ENCODE measurements at regions not wholly inside any gene's neighbourhood (a gene's known extent, or its start where the extent isn't known, plus 50 kb on each side); places are given as distances from the start of the nearest gene placed in this dataset.

DNA sequence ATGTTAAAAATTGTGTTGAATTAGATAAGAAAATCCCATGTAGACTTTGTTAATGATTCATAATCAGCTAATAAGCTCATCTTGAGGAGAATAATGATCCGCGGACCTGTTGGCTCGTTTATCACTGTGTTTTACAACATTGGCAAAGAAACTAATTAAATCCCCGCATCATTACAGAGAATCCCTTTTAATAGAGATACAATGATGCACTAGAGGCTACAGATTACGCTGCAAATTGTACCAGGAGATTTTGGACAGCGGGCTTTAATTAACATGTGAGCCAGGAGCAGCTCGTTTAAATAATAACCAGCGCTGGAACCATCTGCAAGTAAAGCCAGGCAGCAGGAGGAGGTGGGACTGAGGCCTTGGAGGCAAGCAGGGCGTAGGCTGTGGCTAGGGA is 280.3 kb upstream of the POU3F1 start:
- DNase-seq, result no peak

DNA sequence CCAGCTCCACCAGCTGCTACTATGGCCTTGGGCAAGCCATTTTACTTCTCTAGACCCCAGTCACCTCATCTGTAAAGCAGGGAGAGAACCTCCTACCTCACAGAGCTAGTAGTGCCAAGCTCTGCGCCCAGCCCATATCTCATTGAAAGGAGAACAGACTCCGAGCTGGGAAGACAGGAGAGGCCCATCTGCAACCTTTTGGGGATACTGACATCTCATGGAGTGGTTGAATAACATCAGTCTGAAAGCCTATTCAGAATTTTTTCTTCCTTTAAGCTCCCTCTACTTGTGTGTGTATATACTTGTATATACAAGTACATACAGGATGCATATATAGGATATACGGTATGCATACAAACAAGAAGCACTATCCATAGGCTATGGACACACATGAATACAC is 279.5 kb upstream of the POU3F1 start:
- DNase-seq, result no peak

DNA sequence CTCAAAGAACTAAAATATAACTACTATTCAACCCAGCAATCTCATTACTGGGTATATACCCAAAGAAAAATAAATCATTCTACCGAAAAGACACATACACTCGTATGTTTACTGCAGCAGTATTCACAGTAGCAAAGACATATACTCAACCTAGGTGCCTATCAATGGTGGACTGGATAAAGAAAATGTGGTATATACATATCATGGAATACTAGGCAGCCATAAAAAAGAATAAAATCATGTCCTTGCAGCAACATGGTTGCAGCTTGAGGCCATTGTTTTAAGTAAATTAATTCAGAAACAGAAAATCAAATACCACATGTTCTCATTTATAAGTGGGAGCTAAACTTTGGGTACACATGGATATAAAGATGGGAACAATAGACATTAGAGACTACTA is 266.2 kb upstream of the POU3F1 start:
- DNase-seq, result no peak

DNA sequence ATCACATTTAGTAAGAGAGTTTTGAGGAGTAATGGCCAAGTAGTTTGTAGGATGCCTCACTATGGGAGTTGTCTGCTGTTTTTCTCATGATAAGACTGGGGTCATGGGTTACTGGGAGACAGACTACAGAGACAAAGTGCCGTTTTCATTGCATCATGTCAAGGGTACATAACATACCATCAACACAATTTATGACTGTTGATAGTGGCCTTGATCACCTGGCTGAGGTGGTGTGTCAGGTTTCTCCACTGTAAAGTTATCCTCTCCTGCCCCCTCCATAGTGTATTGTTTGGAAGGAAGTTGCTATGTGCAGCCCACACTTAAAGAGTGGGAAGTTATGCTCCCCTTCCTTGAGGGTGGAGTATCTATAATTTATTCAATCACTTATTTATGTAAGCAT is 263.5 kb upstream of the POU3F1 start:
- no peak for DNase-seq

DNA sequence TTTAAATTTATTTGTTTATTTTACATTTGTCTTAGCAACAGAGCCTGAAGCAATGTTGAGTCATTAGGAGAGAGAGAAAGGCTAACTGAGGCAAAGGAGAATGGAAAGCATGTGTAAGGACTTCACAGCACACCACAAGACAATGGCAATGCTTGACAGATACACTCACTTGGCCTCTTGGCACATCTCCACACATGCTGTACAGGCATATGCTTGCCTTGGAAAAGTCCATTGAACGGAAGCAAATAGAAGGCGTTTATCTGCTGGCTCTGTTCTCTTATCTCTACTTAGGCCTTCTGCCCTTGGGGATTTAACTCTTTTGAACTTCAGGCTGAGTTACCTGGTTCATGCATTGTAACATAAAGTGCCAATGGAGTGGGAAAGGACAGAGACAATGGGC is 262.2 kb upstream of the POU3F1 start:
- DNase-seq, result no peak

DNA sequence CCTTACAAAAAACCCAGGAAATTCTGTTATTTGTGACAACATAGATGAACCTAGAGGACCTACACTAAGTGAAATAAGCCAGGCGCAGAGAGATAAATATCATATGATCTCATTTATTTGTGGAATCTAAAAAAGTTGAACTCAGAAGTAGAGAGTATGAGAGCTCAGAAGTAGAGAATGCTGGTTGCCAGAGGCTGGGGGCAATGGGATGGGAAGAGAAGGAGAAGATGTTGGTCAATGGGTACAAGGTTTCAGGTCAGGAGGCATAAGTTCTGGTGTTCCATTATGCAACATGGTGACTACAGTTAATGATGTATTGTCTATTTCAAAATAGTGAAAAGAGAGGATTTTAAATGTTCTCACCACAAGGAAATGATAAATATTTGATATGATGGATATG is 259.1 kb upstream of the POU3F1 start:
- no peak for DNase-seq

DNA sequence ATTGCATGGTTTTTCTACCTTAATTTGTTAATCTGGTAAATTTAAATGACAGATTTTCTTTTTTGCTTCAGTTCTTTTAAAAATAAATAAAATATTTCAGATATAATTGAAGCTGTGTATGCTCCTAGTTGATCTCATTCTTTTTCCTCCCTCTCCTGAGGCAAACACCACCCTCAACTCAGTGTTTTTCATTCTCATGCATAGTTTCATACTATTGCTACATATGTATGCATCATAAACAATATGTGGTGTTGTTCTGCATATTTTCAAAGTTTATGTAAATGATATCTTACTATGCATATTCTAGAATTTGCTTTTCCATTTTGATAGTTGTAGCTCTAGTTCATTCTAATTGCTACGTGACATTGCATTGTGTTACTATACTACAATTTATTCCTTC is 257.2 kb upstream of the POU3F1 start:
- no peak for DNase-seq

DNA sequence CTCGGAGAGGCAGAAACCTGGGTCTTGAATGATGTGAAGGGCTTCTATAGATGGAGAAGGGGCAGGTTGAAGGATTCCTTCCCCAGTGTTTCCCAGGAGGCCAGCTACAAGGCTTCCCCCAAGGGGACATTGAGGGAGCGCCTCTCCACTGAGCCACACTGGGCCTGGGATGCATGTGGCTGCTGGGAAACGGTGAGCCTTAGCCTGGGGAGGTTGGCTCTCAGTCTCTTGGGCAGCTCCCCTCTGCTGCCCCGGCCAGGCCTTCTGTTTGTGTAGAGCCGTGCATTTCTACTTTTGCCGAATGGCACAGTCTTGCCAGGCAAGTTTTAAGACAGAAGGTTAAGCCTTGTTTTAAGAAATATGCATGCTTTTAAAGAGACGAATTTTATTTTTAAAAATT is 254.4 kb upstream of the POU3F1 start:
- DNase-seq, result no peak

DNA sequence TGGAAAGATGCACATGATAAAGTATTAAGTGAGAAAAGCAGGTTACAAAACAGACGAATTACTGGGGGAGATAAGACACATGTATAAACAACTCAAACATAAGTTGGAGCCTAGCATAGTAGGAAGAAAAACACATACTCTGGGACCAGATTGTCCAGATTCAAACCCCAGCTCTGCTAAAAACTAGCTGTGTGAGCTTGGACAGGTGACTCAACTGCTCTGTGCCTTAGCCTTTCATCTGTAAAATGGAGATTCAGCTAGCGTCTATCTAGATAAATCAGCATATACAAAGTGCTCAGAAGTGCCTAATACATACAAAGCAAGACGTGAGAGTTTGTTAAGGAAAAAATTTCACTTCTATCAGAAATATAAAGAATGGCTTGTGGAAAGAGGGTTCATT is 254.0 kb upstream of the POU3F1 start:
- no peak for DNase-seq

DNA sequence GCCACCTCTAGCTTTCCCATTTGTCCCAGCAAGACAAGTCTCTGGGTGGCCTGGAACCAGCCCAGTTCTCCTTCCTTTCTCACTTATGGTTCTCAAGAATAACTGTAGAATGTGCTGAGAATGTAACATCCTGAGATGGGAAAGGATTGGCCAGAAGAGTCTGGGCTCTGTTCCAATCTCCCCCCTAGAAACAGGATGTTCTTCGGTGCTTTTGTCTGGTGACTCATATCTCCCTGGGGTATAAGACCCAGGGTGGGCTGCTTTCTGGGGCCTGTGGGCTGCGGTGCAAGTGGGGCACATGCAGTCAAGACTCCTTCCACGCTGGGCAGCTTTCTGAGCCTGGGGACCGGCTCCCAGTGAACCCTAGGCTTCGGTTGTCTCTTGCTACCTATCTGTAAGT is 251.2 kb upstream of the POU3F1 start:
- no peak for DNase-seq

DNA sequence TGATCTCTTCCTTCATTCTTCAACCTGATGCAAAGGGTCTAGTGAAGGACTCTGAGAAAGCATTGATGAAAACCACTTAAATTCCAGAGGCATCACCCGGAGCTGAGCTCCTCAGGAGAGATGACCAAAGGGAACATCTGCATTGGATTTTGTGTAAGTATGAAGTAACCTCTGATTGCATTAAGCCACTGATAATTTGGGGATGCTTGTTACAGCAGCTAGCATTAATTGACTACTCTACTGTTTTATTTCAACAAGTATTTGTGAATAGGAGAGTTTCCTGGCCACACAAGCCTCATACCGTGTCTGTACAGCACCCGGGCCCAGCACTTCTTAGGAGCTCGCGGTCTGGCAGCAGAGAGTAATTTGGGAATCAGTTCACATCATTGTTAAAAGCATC is 250.7 kb upstream of the POU3F1 start:
- DNase-seq, result no peak

DNA sequence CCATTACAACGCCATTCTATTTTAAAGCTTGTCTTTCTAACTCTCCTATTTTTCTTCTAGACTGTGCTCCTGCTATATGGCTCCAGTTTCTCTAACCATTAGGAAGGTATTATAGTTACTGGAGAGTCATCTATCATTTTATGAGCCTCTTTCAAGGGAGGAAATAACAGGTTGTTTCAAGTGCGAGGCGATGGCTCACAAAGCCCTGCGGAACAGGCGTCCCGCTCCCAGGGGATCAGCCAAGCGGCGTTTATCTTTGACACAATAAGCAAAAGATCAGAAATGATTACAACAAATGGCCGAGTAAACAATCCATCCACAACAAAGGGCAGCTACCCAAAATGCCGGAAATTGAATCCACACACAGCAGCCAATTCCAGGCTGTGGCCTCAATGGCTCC is 249.5 kb upstream of the POU3F1 start:
- DNase-seq, result no peak

DNA sequence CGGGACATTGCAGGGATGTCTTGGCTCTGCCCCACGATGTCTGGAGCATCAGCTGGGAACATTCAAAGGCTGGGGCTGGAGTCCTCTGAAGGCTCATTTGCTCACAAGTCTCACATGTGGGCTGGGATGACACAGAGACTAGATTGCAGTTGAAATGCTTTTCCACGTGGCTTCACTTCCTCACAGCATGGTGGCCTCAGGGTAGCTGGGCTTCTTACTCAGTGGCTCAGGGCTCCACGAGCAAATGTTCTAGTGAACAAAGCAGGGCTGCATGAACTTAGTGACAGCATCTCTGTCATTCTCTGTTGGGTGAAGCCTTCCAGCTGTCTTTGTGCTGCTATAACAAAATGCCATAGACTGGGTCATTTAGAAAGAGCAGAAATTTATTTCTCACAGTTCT is 247.0 kb upstream of the POU3F1 start:
- DNase-seq, result no peak

DNA sequence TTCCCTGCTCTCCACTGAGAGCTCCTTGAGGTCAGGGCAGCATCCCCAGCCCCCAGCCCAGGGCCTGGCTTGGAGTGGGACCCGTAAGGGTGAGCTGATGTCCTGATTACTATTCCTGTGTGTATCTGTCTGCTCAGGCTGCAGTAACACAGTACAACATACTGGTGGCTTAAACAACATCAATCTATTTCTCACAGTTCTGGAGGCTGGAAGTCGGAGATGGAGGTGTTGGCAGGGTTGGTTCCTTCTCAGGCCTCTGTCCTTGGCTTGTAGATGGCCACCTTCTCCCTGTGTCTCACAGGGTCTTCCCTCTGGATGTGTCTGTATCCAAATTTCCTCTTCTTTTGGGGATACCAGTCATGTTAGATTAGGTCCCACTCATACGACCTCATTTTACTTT is 246.4 kb upstream of the POU3F1 start:
- DNase-seq, result no peak

DNA sequence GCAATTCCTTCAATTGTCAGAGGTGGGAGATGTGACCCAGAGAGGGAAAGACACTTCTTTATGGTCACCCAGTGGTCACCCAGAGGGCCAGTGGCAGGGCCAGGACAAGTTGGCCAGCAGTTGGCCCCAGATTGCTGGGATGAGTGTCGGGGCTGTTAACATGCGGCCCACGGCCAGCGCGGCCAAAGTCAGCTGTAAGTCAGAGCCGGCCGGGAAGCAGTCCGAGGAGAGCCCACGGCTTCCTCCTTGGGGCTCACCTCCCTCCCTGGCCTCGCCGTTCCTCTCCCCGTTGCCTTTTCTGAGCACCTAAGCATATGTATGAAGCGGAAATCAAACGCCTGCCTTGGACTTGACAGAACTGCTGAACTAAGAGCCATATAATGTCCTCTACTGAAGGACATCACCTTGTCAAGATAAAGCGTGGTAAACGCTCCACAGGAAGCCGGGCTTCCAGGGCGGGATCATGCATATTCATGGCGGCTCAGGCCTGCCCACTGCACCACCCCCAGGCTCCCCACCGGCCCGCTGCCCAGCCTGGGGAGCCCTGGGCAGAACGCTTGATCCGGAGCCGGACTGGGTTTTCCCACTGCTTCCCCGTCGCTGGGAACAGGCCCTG is 245.4 kb upstream of the POU3F1 start:
- DNase-seq, result no peak

DNA sequence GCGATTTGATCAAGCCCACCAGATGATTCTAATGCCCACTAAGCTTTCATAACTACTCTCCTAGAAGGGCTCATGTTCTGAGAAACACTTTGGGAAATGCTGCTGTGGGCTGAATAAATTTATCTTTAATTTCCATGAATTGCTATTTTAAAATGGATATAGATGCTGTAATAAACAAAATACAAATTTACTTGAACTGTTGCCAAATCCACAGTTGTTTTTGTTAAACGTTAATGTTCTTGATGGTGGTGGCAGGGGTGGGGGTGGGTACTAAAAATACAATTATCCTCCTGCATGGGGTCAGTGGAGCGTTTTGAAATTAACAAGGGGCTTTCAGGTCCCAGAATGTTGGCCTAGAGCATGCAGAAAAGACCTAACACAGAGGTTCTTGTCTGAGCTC is 244.7 kb upstream of the POU3F1 start:
- DNase-seq, result no peak

DNA sequence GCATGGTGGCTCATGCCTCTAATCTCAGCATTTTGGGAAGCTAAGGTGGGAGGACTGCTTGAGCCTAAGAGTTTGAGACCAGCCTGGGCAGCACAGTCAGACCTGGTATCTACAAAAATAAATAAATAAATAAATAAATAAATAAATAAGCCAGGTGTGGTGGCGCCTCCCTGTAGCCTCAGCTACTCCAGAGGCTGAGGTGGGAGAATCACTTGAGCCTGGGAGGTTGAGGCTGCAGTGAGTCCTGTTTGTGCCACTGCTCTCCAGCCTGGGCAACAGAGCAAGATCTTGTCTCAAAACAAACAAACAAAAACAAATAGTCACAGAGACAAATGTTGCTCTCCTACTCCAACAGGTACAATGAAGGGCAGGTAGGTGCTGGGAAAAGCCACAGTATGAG is 242.4 kb upstream of the POU3F1 start:
- no peak for DNase-seq

DNA sequence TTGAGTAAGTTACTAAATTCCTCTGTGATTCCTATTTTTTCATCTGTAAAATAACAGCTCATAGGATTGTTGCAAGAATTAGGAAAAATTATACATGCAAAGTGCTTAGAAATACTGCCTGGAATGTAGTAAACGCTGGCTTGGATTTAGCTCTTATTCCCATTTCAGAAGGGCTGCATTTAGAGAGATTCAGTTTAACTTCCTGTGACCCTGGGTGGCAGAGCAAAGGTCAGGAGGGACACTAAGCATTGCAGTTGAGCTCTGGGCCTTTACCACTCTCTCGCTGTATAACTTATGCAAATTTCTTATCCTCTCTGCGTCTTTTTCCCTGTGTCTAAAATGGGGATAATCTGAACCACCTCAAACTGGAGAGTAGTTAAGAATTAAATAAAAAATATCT is 241.0 kb upstream of the POU3F1 start:
- no peak for DNase-seq

DNA sequence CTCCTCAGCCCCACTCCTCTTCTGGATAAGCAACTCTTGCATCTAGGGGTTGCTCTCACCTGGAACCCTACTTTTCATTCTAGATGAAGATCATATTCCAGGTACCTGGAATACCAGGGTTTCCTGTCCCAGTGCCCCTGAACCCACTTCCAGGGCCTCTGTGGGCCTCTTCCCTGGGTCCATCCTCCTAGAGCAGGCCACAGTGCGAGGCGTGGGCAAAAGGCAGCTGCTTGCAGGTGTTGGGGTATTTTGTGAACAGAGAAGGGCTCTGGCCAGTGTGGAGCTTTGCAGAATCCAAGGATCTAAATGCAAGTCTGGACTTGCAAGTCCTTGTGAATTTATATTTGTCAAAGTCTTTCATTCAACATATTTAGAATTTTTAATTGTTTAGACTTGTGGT is 240.4 kb upstream of the POU3F1 start:
- DNase-seq, result no peak

DNA sequence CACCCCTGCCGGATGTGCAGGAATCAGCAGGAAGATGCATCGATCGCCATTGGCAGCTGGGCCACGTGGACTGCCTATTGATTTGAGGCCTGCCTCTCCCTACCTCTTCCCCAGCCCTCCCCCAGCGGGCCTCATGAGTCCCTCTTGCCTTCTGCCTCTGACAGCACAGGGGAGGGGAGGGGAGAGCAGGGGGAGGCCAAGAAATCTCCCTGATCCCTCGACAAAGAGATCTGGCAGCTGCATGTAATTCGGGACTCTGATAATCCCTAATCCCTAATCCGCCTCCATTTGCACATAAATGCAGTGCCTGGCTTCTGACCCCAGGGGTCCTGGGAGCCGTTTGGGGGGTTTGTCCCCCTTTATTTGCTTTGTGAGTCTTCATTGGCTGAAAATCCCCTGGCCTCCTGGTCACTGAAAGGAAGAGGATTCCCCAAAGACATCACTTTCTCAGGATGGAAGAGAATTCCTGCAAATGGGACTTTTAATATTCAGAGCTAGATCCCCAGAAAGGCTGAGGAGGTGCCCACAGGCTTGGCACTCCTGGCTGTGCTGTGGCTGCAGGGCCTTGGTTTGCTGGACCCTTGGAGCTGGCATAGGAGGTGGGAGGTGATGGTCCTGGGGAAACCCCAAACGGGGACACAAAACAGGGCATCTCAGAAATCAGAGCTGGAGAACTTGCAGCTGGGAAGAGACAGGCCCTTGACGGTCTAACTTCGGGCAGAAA is 239.4 kb upstream of the POU3F1 start:
- no peak for DNase-seq

DNA sequence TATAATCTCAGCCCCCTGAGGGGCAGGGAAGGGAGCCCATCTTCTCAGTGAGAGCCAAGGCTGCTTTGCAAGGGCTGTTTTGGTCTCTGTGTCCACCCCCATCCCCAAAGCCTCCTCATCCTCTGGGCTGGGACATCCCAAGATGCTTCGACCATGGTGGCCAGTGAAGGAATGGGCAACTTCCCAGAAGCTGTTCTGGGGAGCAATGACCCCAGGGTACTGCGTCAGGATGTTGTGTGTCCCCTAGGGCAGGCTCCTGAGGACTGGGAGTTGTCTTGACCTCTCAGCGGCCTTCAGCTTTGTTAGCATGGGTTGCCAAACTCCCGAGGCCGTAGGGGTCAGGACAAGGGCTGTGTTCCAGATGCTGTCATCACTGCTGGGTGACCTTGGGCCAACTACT is 238.4 kb upstream of the POU3F1 start:
- no peak for DNase-seq

DNA sequence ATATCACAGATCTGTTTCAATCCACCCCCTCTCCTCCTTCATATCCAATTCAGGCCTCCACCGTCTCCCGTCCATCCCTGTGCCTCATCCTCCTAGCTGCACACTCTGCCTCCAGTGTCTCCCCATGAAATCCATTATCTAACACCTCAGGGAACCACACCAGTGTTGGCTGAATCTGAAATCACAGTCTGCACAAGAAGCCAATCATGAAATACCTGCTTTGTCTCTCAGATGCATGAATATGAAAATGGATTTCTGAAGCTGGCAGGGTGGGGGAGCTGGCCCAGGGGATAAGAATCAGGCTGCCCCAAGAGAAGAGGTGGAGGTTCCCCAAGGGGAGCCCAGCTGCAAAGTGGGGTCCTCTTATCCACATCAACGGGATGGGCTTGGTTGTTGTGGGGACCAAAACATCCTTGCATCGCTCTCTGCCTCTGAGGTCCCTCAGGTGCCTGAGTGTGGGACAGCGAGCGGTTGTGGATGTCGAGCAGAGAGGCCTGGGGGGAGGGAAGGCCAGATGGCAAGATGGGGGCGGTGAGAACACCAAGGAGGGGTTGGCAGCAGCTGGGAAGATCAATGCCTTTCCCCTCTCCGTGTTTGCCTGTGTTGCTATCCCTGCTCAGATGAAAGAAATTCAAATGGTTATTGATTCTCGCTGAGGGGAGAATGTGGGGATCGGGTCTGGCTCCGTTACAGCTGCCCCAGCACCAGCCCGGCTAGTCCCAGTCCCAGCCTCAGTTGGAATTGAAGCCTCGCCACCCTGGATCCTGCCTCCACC is 237.3 kb upstream of the POU3F1 start:
- no peak for DNase-seq

DNA sequence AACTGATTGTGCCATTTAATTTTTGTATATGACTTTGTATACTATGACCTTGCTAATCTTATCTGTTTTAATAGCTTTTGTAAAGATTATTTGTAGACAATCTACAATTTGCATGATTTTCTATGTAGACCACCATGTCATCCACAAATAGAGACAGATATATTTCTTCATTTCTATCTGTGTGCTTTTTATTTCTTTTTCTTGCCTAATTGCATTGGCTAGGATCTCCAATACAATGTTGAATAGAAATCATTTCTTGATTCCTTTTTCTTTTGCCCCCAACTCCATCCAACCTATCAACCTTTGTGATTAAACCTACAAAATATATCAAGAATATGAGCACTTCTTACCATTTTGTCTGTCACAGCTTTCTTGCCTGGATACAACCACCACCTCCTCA is 232.6 kb upstream of the POU3F1 start:
- no peak for DNase-seq

DNA sequence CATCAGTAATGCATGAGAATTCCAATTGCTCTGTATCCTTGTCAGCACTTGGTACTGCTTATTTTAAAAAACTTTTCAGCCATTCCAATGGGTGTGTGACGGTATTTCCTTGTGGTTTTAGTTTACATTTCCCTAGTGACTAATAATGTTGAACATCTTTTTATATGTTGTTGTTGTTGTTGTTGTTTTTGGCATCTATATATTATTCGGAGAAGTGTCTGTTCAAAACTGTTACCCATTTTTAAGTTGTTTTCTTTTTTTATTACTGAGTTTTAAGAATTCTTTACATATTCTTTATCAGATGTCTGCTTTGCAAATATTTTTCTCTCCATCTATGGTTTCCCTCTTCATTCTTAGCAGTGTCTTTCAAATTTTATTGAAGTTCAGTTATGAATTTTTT is 231.1 kb upstream of the POU3F1 start:
- no peak for DNase-seq

DNA sequence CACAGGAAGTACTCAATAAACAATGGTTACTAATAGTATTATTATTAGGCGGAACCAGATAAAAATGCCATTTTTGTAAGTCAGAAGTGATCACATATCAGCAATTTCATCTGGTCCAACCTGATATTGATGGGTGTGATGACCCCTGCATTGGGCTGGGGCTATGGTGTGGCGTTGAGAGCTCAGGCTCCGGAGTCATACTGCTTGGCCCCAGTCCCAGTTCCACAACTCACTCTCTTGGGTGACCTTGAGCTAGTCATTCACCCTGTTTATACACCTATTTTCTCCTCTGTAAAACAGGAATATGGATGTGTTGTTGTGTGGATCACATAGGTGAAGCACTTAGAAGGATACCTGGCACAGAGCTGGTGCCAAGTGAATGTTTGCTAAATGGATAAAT is 229.4 kb upstream of the POU3F1 start:
- DNase-seq, result no peak
